CD14-positive monocyte (primary cell): ENCODE measurements at regions not wholly inside any gene's neighbourhood (a gene's known extent, or its start where the extent isn't known, plus 50 kb on each side); places are given as distances from the start of the nearest gene placed in this dataset.

ENCODE experiments used
- DNase-seq, 3 donors: peaks; one replicate each; pipeline ENCODE4 v3.0.0-alpha.2; 2011 to 2022
- H2AFZ ChIP-seq: 2 replicates; pipeline ENCODE4 v1.6.0; 2012; ENCODE audit warnings: mild to moderate bottlenecking, low read depth, low read length, inconsistent platforms; ENCODE audit not compliant: insufficient read depth, poor library complexity, severe bottlenecking
- H3K27ac ChIP-seq, 2 donors: 1 replicate in 1 of 2; 2 replicates in 1 of 2; pipeline ENCODE4 v1.5.1; 2012 to 2013; ENCODE audit warnings: low read length in 2 of 2, control low read depth in 1 of 2, inconsistent platforms in 1 of 2, low read depth in 1 of 2, mild to moderate bottlenecking in 1 of 2
- H3K27me3 ChIP-seq, 2 donors: one replicate each; pipeline versions ENCODE4 v1.6.0 to v1.6.1; 2011 to 2013; ENCODE audit warnings: low read length in 2 of 2; ENCODE audit not compliant: control insufficient read depth in 2 of 2, insufficient read depth in 2 of 2
- H3K36me3 ChIP-seq, 2 donors: replicated peaks in 1 of 2; 1 replicate in 1 of 2; 2 replicates in 1 of 2; pipeline versions ENCODE4 v1.5.1 to v1.6.1; 2012 to 2013; ENCODE audit warnings: low read length in 2 of 2, control low read depth in 1 of 2, inconsistent platforms in 1 of 2, mild to moderate bottlenecking in 1 of 2; ENCODE audit not compliant: insufficient read depth in 2 of 2, control insufficient read depth in 1 of 2
- H3K4me1 ChIP-seq, 2 donors: 1 replicate in 1 of 2; 2 replicates in 1 of 2; pipeline versions ENCODE4 v1.5.1 to v1.6.1; 2012 to 2013; ENCODE audit warnings: low read length in 2 of 2, control low read depth in 1 of 2, inconsistent platforms in 1 of 2, mild to moderate bottlenecking in 1 of 2, moderate library complexity in 1 of 2; ENCODE audit not compliant: insufficient read depth in 2 of 2, control insufficient read depth in 1 of 2
- H3K4me2 ChIP-seq: replicated peaks from 2 replicates; pipeline ENCODE3; 2012; ENCODE audit warnings: low read length, moderate library complexity, mild to moderate bottlenecking; ENCODE audit not compliant: poor library complexity, severe bottlenecking; ENCODE audit errors: extremely low read depth
- H3K4me3 ChIP-seq, 3 experiments: fragments of 200-600 bp in 1 of 3; sonication (generic) in 1 of 3; replicated peaks in 1 of 3; 1 replicate in 2 of 3; 2 replicates in 1 of 3; pipeline ENCODE4 v1.5.1; 2011 to 2013; ENCODE audit warnings: low read length in 3 of 3, mild to moderate bottlenecking in 3 of 3, control low read depth in 2 of 3, low read depth in 2 of 3, inconsistent platforms in 1 of 3, moderate library complexity in 1 of 3
- H3K79me2 ChIP-seq: 2 replicates; pipeline ENCODE4 v1.6.0; 2012; ENCODE audit warnings: mild to moderate bottlenecking, control low read depth, inconsistent platforms, low read length, moderate library complexity; ENCODE audit not compliant: insufficient read depth
- H3K9ac ChIP-seq: 2 replicates; pipeline ENCODE4 v1.6.0; 2017; ENCODE audit warnings: low read length, mild to moderate bottlenecking; ENCODE audit not compliant: insufficient read depth, poor library complexity, severe bottlenecking
- H3K9me3 ChIP-seq, 2 donors: replicated peaks in 1 of 2; 1 replicate in 1 of 2; 2 replicates in 1 of 2; pipeline versions ENCODE4 v1.5.1 to v1.6.1; 2012 to 2013; ENCODE audit warnings: low read length in 2 of 2, control low read depth in 1 of 2; ENCODE audit not compliant: control insufficient read depth in 1 of 2, insufficient read depth in 1 of 2
- H4K20me1 ChIP-seq: 2 replicates; pipeline ENCODE4 v1.6.0; 2012; ENCODE audit warnings: mild to moderate bottlenecking, low read length, control low read depth, moderate library complexity; ENCODE audit not compliant: insufficient read depth
- H3K27ac Mint-ChIP-seq, 7 donors: one replicate each; pipeline ENCODE4 v1.8.0; 2020; ENCODE audit warnings: mild to moderate bottlenecking in 7 of 7, mixed read lengths in 7 of 7, moderate library complexity in 6 of 7, inconsistent platforms in 2 of 7
- H3K27me3 Mint-ChIP-seq, 3 donors: one replicate each; pipeline ENCODE4 v1.8.0; 2021 to 2022; ENCODE audit warnings: low read depth in 3 of 3, mild to moderate bottlenecking in 3 of 3, mixed read lengths in 3 of 3, moderate library complexity in 3 of 3, inconsistent platforms in 1 of 3
- H3K36me3 Mint-ChIP-seq, 2 donors: one replicate each; pipeline ENCODE4 v1.8.0; 2020; ENCODE audit warnings: mixed read lengths in 2 of 2, inconsistent platforms in 1 of 2, mild to moderate bottlenecking in 1 of 2
- H3K4me1 Mint-ChIP-seq: one replicate; pipeline ENCODE4 v1.8.0; 2020; ENCODE audit warnings: mild to moderate bottlenecking, mixed read lengths
- H3K4me3 Mint-ChIP-seq, 2 donors: one replicate each; pipeline ENCODE4 v1.8.0; 2020; ENCODE audit warnings: mild to moderate bottlenecking in 2 of 2, mixed read lengths in 2 of 2, moderate library complexity in 1 of 2
- H3K9me3 Mint-ChIP-seq, 7 donors: one replicate each; pipeline ENCODE4 v1.8.0; 2020 to 2022; ENCODE audit warnings: mixed read lengths in 7 of 7, mild to moderate bottlenecking in 6 of 7, moderate library complexity in 6 of 7, inconsistent platforms in 2 of 7
- CTCF ChIP-seq: fragments of 200-600 bp; IDR thresholded peaks from one replicate; pipeline ENCODE4 v1.8.0; 2022; ENCODE audit warnings: antibody characterized with exemption, mild to moderate bottlenecking
- WGBS: methylation state at CpG from one replicate; pipeline ENCODE4 v1.1.5; 2013; ENCODE audit warnings: missing lambda C conversion rate; ENCODE audit not compliant: insufficient coverage; 5-methylcytosine and 5-hydroxymethylcytosine counted together
- intact Hi-C, 2 donors: fragments of 100-400 bp; cut with micrococcal nuclease; formaldehyde crosslinking; loops; one replicate each; pipeline versions ENCODE4 v1.15.0 to v1.15.1; 2023

- H4K20me1 ChIP-seq = no peaks in the 10 kb centered on the region
- Mint-ChIP-seq H3K27ac (no peak overlapping the region), H3K4me1 (no peaks in the 10 kb centered on the region), H3K4me3 (no peak overlapping the region), H3K36me3 (no peaks in the 10 kb centered on the region), H3K27me3 (no peaks in the 10 kb centered on the region), H3K9me3 (no peaks in the 10 kb centered on the region)
- no peaks in the 10 kb centered on the region for H3K4me1 ChIP-seq
- no peak for TF ChIP-seq CTCF
- 88% methylated on average over 3 of the region's 5 CpGs for WGBS
- H3K4me3 ChIP-seq = no peak overlapping the region
- no peaks in the 10 kb centered on the region for H3K36me3 ChIP-seq
- H3K4me2 ChIP-seq = no peak overlapping the region
- intact Hi-C loops = no loop called here
- no peaks in the 10 kb centered on the region for H3K27me3 ChIP-seq
- H3K27ac ChIP-seq = no peak overlapping the region
- H2AFZ ChIP-seq = no peak overlapping the region
- H3K9ac ChIP-seq = no peak overlapping the region
- DNase-seq = no peak
- H3K9me3 ChIP-seq = no peaks in the 10 kb centered on the region
- no peaks in the 10 kb centered on the region for H3K79me2 ChIP-seq
These were observed 423.2 kb upstream of the PCDH15 start for GRCh38 chr10:55224007-55224781.

GRCh38 chr10:55223352-55223751, 422.3 kb upstream of the PCDH15 start:
- TF ChIP-seq CTCF = no peak
- intact Hi-C loops = no loop called here

More at GRCh38 chr10:55223352-55223751, 422.3 kb upstream of the PCDH15 start:
- no peaks in the 10 kb centered on the region for H3K27me3 ChIP-seq
- no peak overlapping the region for H3K4me3 ChIP-seq
- no peaks in the 10 kb centered on the region for H3K4me1 ChIP-seq
- H3K27ac ChIP-seq = no peak overlapping the region
- no peak overlapping the region for H3K4me3 Mint-ChIP-seq
- no peaks in the 10 kb centered on the region for H3K36me3 ChIP-seq
- no peaks in the 10 kb centered on the region for H3K36me3 Mint-ChIP-seq
- no peaks in the 10 kb centered on the region for H3K9me3 Mint-ChIP-seq
- H3K27ac Mint-ChIP-seq = no peak overlapping the region
- no peak overlapping the region for H3K4me2 ChIP-seq
- H2AFZ ChIP-seq = no peak overlapping the region
- H3K27me3 Mint-ChIP-seq = no peaks in the 10 kb centered on the region
- H3K79me2 ChIP-seq = no peaks in the 10 kb centered on the region
- no peaks in the 10 kb centered on the region for H3K9me3 ChIP-seq
- no peaks in the 10 kb centered on the region for H3K4me1 Mint-ChIP-seq
- DNase-seq = no peak
- no peaks in the 10 kb centered on the region for H4K20me1 ChIP-seq
- no CpG with 5 or more reads among the region's 2 CpGs for WGBS
- no peak overlapping the region for H3K9ac ChIP-seq
